GM21423 (cell line): ENCODE measurements at regions not wholly inside any gene's neighbourhood (a gene's known extent, or its start where the extent isn't known, plus 50 kb on each side); places are given as distances from the start of the nearest gene placed in this dataset.
"Not testable (repeated sequence)": the region's sequence is repeated elsewhere in the genome, so short reads cannot be mapped to it uniquely, and the experiment has no call there.

ENCODE experiments used
- ATAC-seq: cut with Tn5 transposase; IDR thresholded peaks from one replicate; pipeline ENCODE4 v1.9.1; 2021; ENCODE audit warnings: mild to moderate bottlenecking, moderate library complexity; ENCODE audit not compliant: unreplicated experiment

DNA sequence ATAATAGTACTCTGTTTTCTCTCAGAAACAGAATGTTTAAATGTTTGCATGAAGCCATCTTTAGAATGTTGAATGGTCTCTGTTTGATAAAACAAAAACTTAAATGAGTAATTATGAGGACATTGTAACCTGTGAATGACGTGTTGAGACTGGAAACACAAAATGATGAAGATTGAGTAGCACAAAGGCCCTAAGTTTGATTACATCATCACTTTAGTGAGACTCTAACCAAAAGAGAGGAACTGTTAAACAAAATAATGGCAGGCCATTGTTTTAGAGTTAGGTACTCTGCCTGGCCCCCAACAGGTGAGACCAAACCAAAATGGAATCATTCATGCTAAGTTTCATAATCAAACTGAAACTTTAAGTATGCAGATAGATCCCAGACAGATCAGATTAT lies 1561.7 kb upstream of the SLC39A10 start:
- ATAC-seq, result no peak

DNA sequence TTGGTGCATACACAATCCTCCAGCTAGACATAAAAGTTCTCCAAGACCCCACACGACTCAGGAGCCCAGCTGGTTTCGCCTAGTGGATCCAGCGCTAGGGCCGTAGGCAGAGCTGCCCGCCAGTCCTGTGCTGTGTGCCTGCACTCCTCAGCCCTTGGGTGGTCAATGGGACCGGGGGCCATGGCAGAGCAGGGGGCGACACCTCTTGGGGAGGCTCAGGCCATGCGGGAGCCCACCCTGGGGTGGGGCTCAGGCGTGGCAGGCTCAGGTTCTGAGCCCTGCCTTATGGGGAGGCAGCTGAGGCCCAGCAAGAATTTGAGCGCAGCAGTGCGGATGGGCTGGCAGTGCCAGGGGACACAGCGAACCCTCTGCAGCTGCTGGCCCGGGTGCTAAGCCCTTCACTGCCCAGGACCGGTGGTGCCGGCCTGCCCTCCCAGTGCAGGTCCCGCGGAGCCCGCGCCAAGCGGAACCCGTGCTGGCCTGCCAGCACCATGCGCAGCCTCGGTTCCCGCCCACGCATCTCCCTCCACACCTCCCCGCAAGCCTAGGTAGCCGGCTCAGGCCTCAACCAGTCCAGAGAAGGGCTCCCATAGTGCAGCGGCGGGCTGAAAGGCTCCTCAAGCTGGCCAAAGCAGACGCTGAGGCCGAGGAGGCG lies 1566.6 kb upstream of the SLC39A10 start:
- no peak for ATAC-seq

GRCh38 chr2:194087089-194087958 lies 1569.7 kb upstream of the SLC39A10 start:
- no peak for ATAC-seq

DNA sequence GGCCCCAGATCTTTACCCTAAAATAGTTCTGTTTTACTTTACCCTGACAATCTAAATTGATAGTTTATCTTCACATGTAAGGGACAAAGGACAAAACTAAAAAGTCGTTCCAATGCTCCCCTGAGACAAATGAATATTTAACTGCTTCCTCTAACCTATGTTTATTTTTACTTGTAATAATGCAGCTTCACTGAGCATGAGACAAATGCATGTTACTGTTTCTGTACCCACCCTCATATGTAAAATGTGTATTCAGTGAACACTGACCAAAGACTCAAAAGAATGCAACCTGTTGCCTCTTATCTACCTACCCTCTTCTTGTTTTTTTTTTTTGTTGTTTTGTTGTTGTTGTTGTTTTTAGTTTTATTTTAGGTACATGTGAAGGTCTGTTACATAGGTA lies 1570.9 kb upstream of the SLC39A10 start:
- ATAC-seq, result no peak

GRCh38 chr2:194079989-194080388 lies 1577.0 kb upstream of the SLC39A10 start:
- ATAC-seq, result no peak

DNA sequence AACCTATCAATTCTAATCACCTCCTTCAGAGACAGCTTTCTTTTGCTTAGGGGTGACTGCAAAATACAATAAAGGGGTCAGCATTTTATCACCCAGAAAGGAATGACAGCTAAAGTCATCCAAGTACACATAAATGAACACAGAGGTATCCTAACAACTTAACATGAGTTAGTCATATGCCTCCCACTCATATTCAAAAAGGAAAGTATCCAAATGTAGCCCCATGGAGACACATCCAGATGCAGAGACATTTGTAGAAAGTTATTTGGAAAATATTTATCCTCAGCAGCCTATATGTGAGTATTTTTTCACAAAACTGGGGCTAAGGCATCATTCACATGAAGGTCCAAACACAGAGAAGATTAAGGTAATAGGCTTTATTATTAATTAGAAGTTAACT lies 1579.7 kb upstream of the SLC39A10 start:
- ATAC-seq, result no peak

DNA sequence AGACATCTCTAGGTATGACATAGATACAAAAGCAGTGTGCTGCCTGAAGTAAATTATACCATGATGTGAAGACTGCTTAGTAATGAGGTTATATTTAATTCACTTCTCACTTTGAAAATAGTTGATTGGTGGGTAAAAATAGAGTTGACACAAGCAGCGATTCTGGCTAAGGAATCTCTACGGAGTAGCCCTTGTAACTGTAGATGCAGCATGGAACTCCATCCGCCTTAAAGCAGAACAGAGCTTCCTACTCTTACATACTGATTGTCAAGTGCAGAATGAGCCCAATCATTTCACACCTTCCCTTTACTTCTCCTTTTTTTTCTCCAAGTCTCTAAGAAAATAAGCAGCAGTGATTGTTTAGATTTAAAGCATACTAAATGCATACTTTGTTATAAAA lies 1594.6 kb upstream of the SLC39A10 start:
- no peak for ATAC-seq

DNA sequence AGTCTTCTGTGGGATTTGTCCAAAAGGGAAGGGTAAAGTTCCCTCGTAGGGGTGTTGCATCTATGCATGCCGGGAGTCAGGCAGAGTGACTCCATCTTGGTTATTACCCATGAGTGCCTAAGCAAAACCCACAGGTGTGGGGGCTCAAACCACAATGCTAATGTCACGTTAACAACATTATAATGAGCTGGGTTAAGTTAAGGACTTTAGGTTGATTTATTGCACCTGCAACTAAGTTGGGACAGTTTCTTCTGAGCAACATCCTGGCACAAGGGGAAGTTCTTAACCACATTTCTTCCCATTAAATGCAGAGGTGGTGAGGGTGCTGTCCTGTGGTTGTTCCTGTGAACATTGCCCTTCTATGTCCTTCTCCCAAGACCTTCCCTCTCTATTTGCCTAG lies 1596.8 kb upstream of the SLC39A10 start:
- no peak for ATAC-seq

DNA sequence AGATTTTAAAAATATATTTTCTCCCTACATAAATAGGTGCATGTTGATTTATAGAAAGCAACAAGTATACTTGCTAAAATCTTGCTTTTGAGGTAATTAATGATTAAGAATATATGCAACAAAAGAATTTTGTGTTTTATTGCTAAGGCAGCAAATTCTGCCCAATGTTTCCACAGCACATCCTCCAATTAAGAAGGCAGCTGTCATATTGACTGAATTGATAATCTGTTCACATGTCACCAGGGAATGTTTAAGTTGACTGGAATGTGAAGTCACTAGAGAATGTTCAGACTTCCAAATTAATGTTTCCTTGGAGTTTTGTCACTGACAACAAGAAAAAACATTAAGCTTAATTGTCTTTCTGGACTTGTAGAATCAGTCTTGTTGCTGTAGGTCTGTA lies 1602.7 kb upstream of the SLC39A10 start:
- no peak for ATAC-seq

GRCh38 chr2:194044321-194044720 lies 1612.7 kb upstream of the SLC39A10 start:
- ATAC-seq, result no peak

DNA sequence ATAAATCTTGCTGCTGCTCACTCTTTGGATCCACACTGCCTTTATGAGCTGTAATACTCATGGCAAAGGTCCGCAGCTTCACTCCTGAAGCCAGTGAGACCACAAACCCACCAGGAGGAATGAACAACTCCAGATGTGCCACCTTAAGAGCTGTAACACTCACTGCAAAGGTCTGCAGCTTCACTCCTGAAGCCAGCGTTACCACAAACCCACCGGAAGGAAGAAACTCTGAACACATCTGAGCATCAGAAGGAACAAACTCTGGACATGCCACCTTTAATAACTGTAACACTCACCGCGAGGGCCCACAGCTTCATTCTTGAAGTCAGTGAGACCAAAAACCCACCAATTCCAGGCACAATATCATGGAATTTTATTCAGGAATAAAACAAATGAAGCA lies 1635.9 kb upstream of the SLC39A10 start:
- ATAC-seq, result not testable (repeated sequence)

DNA sequence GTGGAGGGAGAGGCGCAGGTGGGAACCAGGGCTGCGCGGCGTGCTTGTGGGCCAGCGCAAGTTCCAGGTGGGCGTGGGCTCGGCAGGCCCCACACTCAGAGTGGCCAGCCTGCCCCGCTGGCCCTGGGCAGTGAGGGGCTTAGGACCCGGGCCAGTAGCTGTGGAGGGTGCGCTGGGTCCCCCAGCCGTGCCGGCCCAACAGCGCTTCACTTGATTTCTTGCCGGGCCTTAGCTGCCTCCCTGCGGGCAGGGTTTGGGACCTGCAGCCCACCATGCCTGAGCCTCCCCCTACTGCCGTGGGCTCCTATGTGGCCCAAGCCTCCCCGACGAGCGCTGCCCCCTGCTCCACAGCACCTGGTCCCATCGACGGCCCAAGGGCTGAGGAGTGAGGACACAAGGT lies 1636.9 kb upstream of the SLC39A10 start:
- no peak for ATAC-seq

- ATAC-seq, result no peak
Measured at GRCh38 chr2:194015751-194016150, 1641.3 kb upstream of the SLC39A10 start.

DNA sequence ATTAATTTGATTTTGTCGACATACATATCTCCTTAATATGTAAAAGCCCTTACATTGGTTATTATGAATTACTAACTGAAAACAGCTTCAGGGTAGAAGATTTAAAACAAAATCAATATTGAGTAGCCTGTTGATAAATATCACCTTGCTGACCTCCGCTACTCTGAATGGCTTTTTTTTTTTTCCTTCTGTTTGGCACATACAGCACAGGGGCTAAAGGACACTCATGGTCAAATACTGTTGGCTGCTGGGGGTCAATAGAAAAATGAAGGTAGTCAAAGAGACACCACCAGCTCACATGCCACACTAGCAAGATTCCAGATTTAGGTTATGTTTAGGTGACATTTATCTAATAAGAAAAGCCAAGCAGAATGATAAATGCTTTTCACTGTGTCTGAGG lies 1642.4 kb upstream of the SLC39A10 start:
- no peak for ATAC-seq

DNA sequence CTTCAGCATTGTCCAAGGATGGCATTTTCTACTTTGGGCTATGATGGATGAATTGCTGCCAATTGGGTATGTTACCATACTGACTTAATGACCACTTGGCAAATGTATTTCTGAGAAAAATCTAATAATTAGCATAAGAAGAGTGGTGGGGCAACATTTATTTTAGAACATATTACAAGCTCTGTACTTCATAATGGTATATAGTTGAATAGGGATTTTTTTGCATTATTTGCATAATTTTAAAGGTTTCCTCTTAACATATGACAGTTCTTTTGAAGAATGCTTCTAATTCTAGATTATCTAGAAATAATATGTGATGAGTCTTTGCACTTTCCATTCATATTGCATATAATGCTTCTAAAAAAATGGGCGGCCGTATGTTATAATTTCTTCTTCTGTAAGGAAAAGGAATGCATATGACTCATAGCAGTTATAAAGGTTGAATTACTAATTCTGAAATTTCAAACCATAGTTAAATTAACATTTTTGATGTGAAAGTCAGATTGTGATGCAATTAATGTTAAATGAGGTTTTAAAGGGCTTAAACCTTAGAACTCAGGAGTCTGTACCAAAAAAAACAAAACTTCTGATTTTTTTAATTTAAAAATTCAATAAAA lies 1652.3 kb upstream of the SLC39A10 start:
- ATAC-seq, result no peak

GRCh38 chr2:194003911-194004310 lies 1653.1 kb upstream of the SLC39A10 start:
- ATAC-seq, result no peak

GRCh38 chr2:194002699-194003368 lies 1654.2 kb upstream of the SLC39A10 start:
- ATAC-seq, result no peak

DNA sequence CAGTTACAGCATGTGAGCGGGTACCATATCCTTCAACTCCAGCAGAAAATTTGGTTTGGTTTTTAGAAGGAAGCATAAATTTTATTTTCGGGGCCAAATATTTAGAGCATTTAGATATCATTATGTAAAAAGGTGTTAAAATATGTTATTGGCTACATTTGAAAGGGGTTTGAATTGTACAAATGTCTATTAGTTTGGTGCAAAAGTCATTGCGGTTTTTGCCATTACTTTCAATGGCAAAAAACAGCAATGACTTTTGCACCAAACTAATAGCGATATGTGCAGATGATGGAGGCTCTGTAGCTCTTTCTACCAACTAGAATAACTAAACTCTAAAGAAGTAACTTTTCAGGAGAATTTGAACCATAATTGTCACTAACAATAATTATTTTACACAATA lies 1666.2 kb upstream of the SLC39A10 start:
- ATAC-seq, result no peak

DNA sequence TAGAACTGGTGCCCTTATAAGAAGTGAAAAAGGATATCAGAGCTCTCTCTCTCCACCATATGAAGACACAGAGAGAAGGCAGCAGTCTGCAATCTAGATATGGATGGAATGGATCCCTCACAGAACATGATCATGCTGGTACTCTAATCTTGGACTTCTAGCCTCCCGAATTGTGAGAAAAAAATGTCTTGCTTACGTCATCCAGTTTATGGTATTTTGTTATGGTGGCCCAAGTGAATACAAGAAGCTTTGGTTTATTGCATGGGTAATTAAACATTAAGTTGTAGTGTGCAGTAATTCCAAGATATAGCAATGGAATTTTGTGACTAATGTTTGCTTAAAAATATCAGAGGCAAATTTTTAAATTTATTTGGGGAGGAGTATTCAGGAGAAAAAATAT lies 1667.4 kb upstream of the SLC39A10 start:
- ATAC-seq, result no peak

- ATAC-seq, result no peak
Measured at GRCh38 chr2:193988784-193989183, 1668.2 kb upstream of the SLC39A10 start.

- ATAC-seq, result no peak
Measured at GRCh38 chr2:193985272-193985671, 1671.8 kb upstream of the SLC39A10 start.
